Activated CD4-positive, alpha-beta T cell treated with anti-CD3 and anti-CD28 coated beads, Interleukin-2, amount 10 ng/mL, durations not matched to agents 24 days and 14 days (primary cell): ENCODE measurements at regions not wholly inside any gene's neighbourhood (a gene's known extent, or its start where the extent isn't known, plus 50 kb on each side); places are given as distances from the start of the nearest gene placed in this dataset.

ENCODE experiments used
- DNase-seq: peaks from one replicate; pipeline ENCODE4 v3.0.0; 2022
- H3K27ac Mint-ChIP-seq: one replicate; pipeline ENCODE4 v1.8.0; 2022; ENCODE audit warnings: mild to moderate bottlenecking, mixed read lengths
- H3K27me3 Mint-ChIP-seq: one replicate; pipeline ENCODE4 v1.8.0; 2022; ENCODE audit warnings: mixed read lengths
- H3K36me3 Mint-ChIP-seq: one replicate; pipeline ENCODE4 v1.8.0; 2022; ENCODE audit warnings: low read depth, mild to moderate bottlenecking, mixed read lengths
- H3K4me1 Mint-ChIP-seq: one replicate; pipeline ENCODE4 v1.8.0; 2021; ENCODE audit warnings: mixed read lengths
- H3K4me3 Mint-ChIP-seq: one replicate; pipeline ENCODE4 v1.8.0; 2022; ENCODE audit warnings: mild to moderate bottlenecking, moderate library complexity, mixed read lengths
- H3K9me3 Mint-ChIP-seq: one replicate; pipeline ENCODE4 v1.8.0; 2021; ENCODE audit warnings: mixed read lengths
- intact Hi-C: fragments of 100-400 bp; cut with micrococcal nuclease; formaldehyde crosslinking; loops from one replicate; pipeline ENCODE4 v1.15.1; 2023

DNA sequence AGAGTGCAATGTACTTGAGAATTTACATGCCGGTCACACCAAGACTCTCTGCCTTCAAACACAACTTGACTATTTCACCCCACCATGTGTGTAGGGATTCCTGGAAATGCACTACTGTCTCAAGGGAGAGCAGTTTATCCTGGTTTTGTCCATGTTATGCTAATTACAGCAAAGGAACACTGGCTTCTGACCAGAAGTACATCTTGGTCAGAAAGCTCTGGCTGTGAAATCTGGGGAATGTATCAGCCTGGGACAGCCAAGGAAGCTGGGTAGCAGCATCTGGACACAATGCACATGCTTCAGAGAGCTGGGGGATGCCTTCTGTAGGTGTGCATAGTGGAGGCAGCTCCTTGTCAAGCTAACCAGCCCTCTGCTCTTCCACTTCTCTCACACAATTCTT is 1432.6 kb upstream of the TENM3 start:
- H3K27ac Mint-ChIP-seq, result no peak overlapping the region
- no peak overlapping the region for H3K4me3 Mint-ChIP-seq
- H3K4me1 Mint-ChIP-seq, result no peaks in the 10 kb centered on the region
- no peaks in the 10 kb centered on the region for H3K27me3 Mint-ChIP-seq
- intact Hi-C loops, result no loop called here
- H3K36me3 Mint-ChIP-seq, result no peaks in the 10 kb centered on the region
- DNase-seq, result no peak
- H3K9me3 Mint-ChIP-seq, result no peaks in the 10 kb centered on the region

DNA sequence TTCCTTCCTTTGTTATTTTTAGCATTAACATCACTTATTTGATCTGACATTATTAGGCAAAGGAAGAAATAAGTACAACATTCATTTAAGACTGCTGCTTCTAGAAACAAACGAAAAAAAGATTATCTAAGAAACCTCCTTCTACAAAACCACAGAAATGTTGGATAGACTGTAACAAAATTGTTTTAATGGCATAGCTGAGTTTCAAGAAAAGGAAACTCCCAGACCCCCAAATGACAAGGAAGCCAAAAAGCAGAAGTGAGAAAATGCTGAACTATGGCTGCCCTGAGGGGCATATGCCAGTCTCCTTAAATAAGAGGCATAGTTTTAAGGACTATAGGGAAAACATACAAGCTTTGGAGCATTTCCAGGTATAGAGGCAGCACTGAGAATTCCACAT is 1431.6 kb upstream of the TENM3 start:
- H3K27ac Mint-ChIP-seq, result no peak overlapping the region
- no peaks in the 10 kb centered on the region for H3K36me3 Mint-ChIP-seq
- no peak for DNase-seq
- no peak overlapping the region for H3K4me3 Mint-ChIP-seq
- no peaks in the 10 kb centered on the region for H3K9me3 Mint-ChIP-seq
- intact Hi-C loops, result no loop called here
- H3K27me3 Mint-ChIP-seq, result no peaks in the 10 kb centered on the region
- no peaks in the 10 kb centered on the region for H3K4me1 Mint-ChIP-seq

DNA sequence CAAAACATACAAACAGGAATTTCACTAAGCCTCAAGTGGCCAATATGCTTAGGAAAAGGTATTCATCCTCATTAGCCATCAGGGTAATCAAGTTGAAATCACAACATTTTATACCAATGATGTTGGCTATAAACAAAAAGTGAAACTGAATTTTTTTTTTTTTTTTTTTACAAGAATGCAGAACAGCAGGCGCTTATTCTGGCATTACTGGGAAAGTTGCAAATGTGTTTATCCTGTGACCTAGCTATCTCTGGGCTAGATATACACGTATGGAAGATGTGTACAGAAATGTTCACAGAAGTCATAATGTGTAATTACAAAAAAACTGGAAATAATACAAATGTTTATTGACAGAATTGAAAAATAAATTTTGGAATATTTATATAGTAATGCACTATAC is 1430.4 kb upstream of the TENM3 start:
- no peaks in the 10 kb centered on the region for H3K9me3 Mint-ChIP-seq
- intact Hi-C loops, result no loop called here
- H3K27ac Mint-ChIP-seq, result no peak overlapping the region
- H3K4me3 Mint-ChIP-seq, result no peak overlapping the region
- no peaks in the 10 kb centered on the region for H3K4me1 Mint-ChIP-seq
- H3K36me3 Mint-ChIP-seq, result no peaks in the 10 kb centered on the region
- no peak for DNase-seq
- no peaks in the 10 kb centered on the region for H3K27me3 Mint-ChIP-seq

DNA sequence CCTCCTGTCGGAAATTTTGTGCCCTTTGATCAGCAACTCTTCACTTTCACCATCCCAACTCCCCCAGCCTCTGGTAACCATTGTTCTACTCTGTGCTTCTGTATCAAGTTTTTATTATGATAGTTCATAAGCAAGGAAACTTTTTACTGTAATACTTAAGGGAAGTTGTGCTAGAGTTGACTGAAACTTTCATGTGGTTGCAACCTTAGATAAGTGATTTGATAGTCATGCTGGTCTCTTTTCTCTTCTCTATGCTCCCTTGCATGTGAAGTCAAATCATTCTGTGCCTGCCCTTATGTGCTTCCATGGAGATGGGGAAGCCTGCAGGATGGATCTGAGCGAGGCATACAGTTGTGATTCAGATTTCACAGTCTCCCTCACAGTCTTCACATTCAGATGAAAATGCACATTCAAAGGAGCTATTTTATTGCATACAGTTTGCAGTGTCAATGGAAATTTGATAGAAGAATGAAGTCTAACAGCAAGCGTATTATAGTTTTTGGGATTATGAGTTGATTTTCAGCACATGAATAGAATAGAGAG is 1428.3 kb upstream of the TENM3 start:
- Mint-ChIP-seq H3K4me3 (no peak overlapping the region), H3K9me3 (no peaks in the 10 kb centered on the region), H3K27me3 (no peaks in the 10 kb centered on the region), H3K27ac (no peak overlapping the region), H3K4me1 (no peaks in the 10 kb centered on the region), H3K36me3 (no peaks in the 10 kb centered on the region)
- intact Hi-C loops, result no loop called here
- no peak for DNase-seq

DNA sequence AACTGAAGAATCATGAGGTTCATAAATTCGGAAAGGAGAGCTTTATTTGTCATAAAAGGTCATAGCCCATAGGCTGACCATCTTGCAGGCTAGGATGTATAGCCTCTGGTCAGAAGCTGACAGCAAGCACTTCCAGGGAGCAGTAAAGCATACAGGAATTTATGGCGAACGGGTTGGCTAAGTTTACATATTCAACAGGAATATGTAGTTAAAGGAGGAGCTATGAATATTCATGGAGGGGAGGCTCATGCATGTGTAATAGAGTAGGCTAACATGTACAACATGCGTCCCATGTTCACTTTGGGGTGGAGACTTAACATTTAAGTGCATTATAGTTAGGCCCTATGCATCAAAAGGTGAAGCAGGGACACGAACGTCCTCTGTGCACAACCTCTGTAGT is 1425.7 kb upstream of the TENM3 start:
- H3K4me1 Mint-ChIP-seq, result no peaks in the 10 kb centered on the region
- intact Hi-C loops, result no loop called here
- H3K4me3 Mint-ChIP-seq, result no peak overlapping the region
- DNase-seq, result no peak
- no peaks in the 10 kb centered on the region for H3K9me3 Mint-ChIP-seq
- no peak overlapping the region for H3K27ac Mint-ChIP-seq
- H3K27me3 Mint-ChIP-seq, result no peaks in the 10 kb centered on the region
- H3K36me3 Mint-ChIP-seq, result no peaks in the 10 kb centered on the region

DNA sequence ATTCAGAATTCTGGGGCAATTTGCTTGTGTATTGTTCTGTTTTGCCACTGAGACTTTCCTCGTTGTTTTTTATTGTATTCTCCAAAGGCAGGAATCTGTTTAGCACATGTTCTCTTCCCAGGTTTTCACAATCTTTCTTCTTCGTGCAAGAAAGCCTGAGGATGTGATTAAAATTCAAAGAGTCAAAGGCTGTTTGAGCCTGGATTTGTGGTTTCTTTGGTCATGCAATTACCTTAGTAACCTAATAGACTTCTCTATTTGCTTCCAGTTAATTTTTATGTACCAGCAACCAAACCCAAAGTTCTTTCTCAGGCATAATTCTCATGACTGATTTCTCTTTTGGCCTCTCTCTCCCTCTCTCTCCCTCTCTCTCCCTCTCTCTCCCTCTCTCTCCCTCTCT is 1420.1 kb upstream of the TENM3 start:
- no peak overlapping the region for H3K4me3 Mint-ChIP-seq
- intact Hi-C loops, result no loop called here
- H3K9me3 Mint-ChIP-seq, result no peaks in the 10 kb centered on the region
- peaks cover 3% of the 10 kb centered on the region for H3K4me1 Mint-ChIP-seq
- no peaks in the 10 kb centered on the region for H3K36me3 Mint-ChIP-seq
- DNase-seq, result no peak
- H3K27ac Mint-ChIP-seq, result no peak overlapping the region
- H3K27me3 Mint-ChIP-seq, result no peaks in the 10 kb centered on the region

DNA sequence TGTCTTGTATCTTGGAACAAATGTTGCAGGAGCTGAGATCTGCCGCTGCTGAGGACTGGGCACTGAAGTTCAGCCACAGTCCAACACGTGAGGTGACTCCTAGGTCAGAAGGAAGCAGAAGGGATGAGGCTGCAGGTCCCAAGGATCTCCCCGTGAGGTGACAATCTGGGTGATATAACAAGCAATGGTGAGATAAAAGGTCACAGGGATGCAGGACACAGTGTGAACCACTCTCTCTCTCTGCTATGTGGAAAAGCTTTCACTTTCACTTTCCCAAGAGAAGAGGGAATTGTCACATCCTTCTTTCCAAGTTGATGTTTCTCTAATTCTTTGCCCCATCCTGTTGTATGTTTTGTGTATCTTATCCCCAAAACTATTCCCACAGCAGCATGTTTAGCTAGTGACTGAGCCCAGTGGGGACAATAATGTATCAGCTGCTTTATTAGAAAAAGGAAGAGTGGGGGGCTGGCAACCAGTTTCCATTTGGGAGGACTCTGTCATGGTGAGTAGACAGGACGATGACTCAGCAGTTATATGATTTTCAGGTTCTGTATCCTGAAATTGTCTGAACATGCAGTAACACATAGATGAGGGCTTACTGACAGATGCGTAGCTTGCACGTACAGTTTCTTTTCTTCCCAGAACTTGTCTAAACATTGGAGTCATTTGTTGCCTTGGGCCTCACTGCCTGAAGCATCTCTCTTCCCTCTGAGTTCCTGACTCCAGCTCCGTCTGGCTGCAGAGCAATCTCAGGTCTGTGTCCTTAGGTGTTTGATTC is 1415.8 kb upstream of the TENM3 start:
- Mint-ChIP-seq H3K36me3 (no peaks in the 10 kb centered on the region), H3K4me1 (peaks cover 3% of the 10 kb centered on the region), H3K27ac (no peak overlapping the region), H3K4me3 (no peak overlapping the region), H3K9me3 (no peaks in the 10 kb centered on the region), H3K27me3 (no peaks in the 10 kb centered on the region)
- intact Hi-C loops, result no loop called here
- no peak for DNase-seq

DNA sequence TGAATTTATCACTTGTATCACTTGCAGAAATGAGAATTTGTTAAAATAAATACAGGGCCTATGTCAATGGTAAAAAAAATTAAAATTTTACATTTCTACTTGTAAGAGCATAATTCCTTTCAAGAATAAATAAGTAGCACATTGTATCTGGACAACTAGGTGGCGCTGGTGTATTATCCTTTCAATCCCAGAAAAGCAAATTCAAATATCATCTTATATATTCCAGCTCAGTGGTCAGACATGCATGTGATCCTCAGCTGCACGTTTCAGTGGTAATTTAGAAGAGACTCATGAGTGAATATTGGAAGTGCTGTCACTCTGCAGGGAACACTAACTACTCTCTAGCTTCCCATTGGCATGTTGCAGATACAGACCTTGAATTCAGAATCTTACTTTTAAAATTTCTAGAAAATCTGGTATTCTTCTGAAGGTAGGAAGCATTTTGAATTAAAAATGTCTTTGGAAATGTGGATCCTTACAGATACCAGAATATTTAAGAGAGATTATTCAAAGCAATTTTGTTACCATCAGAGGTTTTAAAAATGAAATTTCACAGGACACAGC is 1414.7 kb upstream of the TENM3 start:
- Mint-ChIP-seq H3K4me3 (no peak overlapping the region), H3K36me3 (no peaks in the 10 kb centered on the region), H3K27me3 (no peaks in the 10 kb centered on the region), H3K9me3 (no peaks in the 10 kb centered on the region), H3K4me1 (peaks cover 3% of the 10 kb centered on the region), H3K27ac (no peak overlapping the region)
- no peak for DNase-seq
- intact Hi-C loops, result no loop called here

DNA sequence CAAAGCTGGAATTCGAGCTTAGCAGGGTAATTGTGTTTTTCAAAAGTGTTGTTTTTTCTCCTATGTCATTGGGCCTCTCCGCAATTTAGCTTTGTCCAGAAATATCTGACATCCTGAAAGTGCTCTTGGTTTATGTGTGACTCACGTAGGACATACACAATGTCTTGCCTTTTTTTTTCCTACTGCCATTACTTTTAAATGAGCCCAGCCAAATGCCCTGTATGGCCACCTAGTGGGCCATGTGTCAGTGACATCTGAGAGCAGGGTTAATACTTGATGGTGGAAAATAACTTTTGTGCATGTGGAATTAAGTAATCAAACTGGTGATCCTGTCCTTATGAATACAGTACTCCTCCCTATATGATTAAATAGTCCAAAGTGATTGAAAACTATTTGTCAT is 1411.1 kb upstream of the TENM3 start:
- Mint-ChIP-seq H3K4me1 (peaks cover 3% of the 10 kb centered on the region), H3K36me3 (no peaks in the 10 kb centered on the region), H3K27ac (no peak overlapping the region), H3K27me3 (no peaks in the 10 kb centered on the region), H3K9me3 (no peaks in the 10 kb centered on the region), H3K4me3 (no peak overlapping the region)
- intact Hi-C loops, result no loop called here
- DNase-seq, result no peak

DNA sequence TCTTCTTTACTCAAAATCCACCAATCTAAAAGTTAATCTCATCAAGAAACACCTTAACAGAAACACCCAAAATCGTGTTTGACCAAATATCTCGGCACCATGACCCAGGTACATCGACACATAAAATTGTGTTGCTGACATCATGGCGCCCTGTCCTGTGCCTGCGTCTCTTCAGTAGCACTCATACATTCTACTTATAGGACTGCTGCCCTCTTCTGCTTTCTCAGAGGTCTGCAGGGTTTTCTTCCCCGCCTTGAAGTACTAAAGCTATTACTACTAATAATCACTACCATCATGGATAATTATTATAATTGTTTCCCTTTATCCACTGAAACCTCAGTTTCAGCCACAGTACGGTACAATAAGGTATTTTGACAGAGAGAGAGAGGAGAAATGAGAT is 1403.1 kb upstream of the TENM3 start:
- H3K36me3 Mint-ChIP-seq, result no peaks in the 10 kb centered on the region
- peaks cover 3% of the 10 kb centered on the region for H3K9me3 Mint-ChIP-seq
- H3K4me3 Mint-ChIP-seq, result no peak overlapping the region
- intact Hi-C loops, result no loop called here
- no peak for DNase-seq
- no peaks in the 10 kb centered on the region for H3K4me1 Mint-ChIP-seq
- H3K27ac Mint-ChIP-seq, result no peak overlapping the region
- no peaks in the 10 kb centered on the region for H3K27me3 Mint-ChIP-seq

DNA sequence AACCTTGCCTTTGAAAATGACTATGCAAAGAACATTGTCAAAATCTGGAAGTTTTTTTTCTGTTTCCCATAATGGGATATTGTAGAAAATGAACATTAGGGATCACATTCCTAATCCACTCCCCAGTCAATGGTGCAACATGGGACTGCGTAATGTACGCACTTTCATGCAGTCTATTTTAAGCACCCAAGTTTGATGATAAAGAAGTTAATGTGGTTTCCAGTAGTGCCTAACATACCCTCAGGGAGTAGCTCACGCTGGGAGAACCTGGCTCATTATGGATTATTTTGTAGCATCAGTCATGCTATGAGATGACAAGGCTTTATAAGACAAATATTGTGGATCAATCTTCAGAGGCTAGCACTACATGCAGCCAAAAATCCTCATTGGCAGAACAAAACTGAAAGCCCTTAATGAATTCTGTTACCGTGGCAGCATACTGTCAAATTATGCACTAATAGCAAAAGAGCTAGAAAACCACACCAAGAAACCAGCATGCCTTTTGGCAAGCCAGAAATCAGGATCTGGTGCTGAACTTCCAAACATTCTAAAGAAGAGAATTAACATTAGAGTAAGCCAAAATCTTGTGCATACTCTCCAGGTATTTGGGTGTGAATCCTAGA is 1392.8 kb upstream of the TENM3 start:
- no peak overlapping the region for H3K4me3 Mint-ChIP-seq
- DNase-seq, result no peak
- H3K36me3 Mint-ChIP-seq, result no peaks in the 10 kb centered on the region
- no peaks in the 10 kb centered on the region for H3K9me3 Mint-ChIP-seq
- intact Hi-C loops, result no loop called here
- no peak overlapping the region for H3K27ac Mint-ChIP-seq
- H3K4me1 Mint-ChIP-seq, result no peaks in the 10 kb centered on the region
- no peaks in the 10 kb centered on the region for H3K27me3 Mint-ChIP-seq

DNA sequence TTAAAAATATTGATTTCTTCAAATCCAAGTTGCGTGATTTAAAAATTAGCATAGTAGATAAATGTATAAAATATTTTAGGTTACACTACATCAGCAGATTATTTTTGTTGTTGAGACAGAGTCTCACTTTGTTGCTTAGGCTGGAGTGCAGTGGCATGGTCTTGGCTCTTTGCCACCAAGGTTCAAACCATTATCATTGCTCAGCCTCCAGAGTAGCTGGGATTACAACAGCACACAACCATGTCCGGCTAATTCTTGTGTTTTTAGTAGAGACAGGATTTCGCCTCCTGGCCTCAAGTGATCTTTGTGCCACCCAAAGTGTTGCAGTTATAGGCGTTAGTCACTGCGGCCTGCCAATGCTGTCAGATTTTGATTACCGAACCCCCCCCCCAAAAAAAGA is 1390.5 kb upstream of the TENM3 start:
- Mint-ChIP-seq H3K27me3 (no peaks in the 10 kb centered on the region), H3K27ac (no peak overlapping the region), H3K36me3 (no peaks in the 10 kb centered on the region), H3K9me3 (no peaks in the 10 kb centered on the region), H3K4me1 (no peaks in the 10 kb centered on the region), H3K4me3 (no peak overlapping the region)
- no peak for DNase-seq
- intact Hi-C loops, result no loop called here

DNA sequence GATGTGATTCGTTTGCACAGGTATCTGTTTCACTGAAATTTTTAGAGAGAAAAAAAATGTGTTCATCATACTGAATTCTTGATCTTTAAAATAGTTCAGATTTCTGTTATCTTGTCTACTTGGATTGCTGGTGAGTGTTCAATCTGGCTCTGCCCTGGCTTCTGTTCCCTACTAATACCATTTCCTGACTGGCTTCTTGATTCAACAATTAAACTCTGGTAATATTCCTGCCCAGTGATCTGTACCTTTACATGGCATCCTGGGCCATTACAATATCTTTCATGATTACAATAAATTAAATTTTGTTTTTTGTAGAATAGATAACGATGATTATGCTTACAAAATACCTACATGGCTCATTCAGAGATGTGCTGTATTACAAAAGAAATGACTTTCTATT is 1388.0 kb upstream of the TENM3 start:
- Mint-ChIP-seq H3K27ac (no peak overlapping the region), H3K36me3 (no peaks in the 10 kb centered on the region), H3K27me3 (no peaks in the 10 kb centered on the region), H3K4me3 (no peak overlapping the region), H3K4me1 (no peaks in the 10 kb centered on the region), H3K9me3 (no peaks in the 10 kb centered on the region)
- intact Hi-C loops, result no loop called here
- DNase-seq, result no peak

DNA sequence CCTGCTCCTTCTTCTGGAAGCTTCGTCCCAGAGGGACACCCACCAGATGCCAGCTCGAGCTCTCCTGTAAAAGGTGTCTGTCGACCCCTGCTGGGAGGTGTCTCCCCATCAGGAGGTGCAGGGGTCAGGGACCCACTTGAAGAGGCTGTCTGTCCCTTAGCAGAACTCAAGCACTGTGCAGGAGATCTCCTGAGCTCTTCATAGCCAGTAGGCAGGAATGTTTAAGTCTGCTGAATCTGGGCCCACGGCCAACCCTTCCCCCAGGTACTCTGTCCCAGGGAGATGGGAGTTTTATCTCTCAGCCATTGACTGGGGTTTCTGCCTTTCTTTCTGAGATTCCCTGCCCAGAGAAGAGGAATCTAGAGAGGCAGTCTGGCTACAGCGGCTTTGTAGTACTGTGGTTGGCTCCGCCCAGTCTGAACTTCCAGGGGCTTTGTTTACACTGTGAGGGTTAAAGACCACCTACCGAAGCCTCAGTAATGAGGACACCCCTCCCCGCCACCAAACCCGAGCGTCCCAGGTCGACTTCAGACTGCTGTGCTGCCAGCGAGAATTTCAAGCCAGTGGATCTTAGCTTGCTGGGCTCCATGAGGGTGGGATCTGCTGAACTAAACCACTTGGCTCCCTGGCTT is 1383.0 kb upstream of the TENM3 start:
- Mint-ChIP-seq H3K36me3 (no peaks in the 10 kb centered on the region), H3K9me3 (peaks cover 14% of the 10 kb centered on the region), H3K4me1 (no peaks in the 10 kb centered on the region), H3K27ac (no peak overlapping the region), H3K4me3 (no peak overlapping the region), H3K27me3 (no peaks in the 10 kb centered on the region)
- intact Hi-C loops, result no loop called here
- no peak for DNase-seq
